Liver (tissue), 7 donors: ENCODE measurements at regions not wholly inside any gene's neighbourhood (a gene's known extent, or its start where the extent isn't known, plus 50 kb on each side); places are given as distances from the start of the nearest gene placed in this dataset.

Experiments
- DNase-seq: peaks from one replicate; pipeline ENCODE4 v3.0.0-alpha.2; 2017; ENCODE audit warnings: low spot score
- H3K27ac ChIP-seq, 2 donors: one replicate each; pipeline ENCODE4 v1.7.0; 2013; ENCODE audit warnings: inconsistent platforms in 2 of 2, low read length in 2 of 2, control low read depth in 1 of 2, low read depth in 1 of 2, mild to moderate bottlenecking in 1 of 2
- H3K27me3 ChIP-seq, 4 donors: one replicate each; pipeline versions ENCODE4 v1.6.1 to v1.7.0; 2013; ENCODE audit warnings: low read length in 3 of 4, inconsistent platforms in 1 of 4, mild to moderate bottlenecking in 1 of 4, moderate library complexity in 1 of 4; ENCODE audit not compliant: control insufficient read depth in 4 of 4, insufficient read depth in 4 of 4
- H3K36me3 ChIP-seq, 4 donors: one replicate each; pipeline versions ENCODE4 v1.6.1 to v1.7.0; 2013; ENCODE audit warnings: low read length in 3 of 4, mild to moderate bottlenecking in 3 of 4, low read depth in 1 of 4, moderate library complexity in 1 of 4; ENCODE audit not compliant: control insufficient read depth in 4 of 4, insufficient read depth in 3 of 4
- H3K4me1 ChIP-seq, 4 donors: one replicate each; pipeline versions ENCODE4 v1.6.1 to v1.7.0; 2013; ENCODE audit warnings: low read length in 3 of 4, mild to moderate bottlenecking in 3 of 4, moderate library complexity in 1 of 4; ENCODE audit not compliant: control insufficient read depth in 4 of 4, insufficient read depth in 4 of 4
- H3K4me3 ChIP-seq, 3 donors: one replicate each; pipeline versions ENCODE4 v1.6.1 to v1.7.0; 2013; ENCODE audit warnings: low read length in 3 of 3, control low read depth in 1 of 3, low read depth in 1 of 3, mild to moderate bottlenecking in 1 of 3
- H3K9ac ChIP-seq, 2 donors: one replicate each; pipeline ENCODE4 v1.7.0; 2013; ENCODE audit warnings: low read length in 2 of 2, mild to moderate bottlenecking in 2 of 2, moderate library complexity in 2 of 2, control low read depth in 1 of 2, low read depth in 1 of 2
- H3K9me3 ChIP-seq, 4 donors: one replicate each; pipeline versions ENCODE4 v1.6.1 to v1.7.0; 2013; ENCODE audit warnings: low read length in 3 of 4; ENCODE audit not compliant: control insufficient read depth in 4 of 4
- ATF3 ChIP-seq: IDR thresholded peaks from 2 replicates; pipeline ENCODE4 v1.6.1; 2016; ENCODE audit warnings: antibody characterized with exemption
- GABPA ChIP-seq, 2 donors: IDR thresholded peaks in 1 of 2; conservative IDR thresholded peaks in 1 of 2; 2 replicates each; pipeline ENCODE4 v1.6.1; 2016; ENCODE audit warnings: antibody characterized with exemption in 2 of 2, mild to moderate bottlenecking in 1 of 2, moderate library complexity in 1 of 2
- HNF4G ChIP-seq: IDR thresholded peaks from 2 replicates; pipeline ENCODE4 v1.6.1; 2016; ENCODE audit warnings: antibody characterized with exemption
- JUND ChIP-seq, 2 donors: IDR thresholded peaks; 2 replicates each; pipeline ENCODE4 v1.6.1; 2016; ENCODE audit warnings: antibody characterized with exemption in 2 of 2
- MAX ChIP-seq: IDR thresholded peaks from 2 replicates; pipeline ENCODE4 v1.6.1; 2016; ENCODE audit warnings: antibody characterized with exemption
- NR2F2 ChIP-seq: IDR thresholded peaks from 2 replicates; pipeline ENCODE4 v1.6.1; 2016; ENCODE audit warnings: antibody characterized with exemption
- SP1 ChIP-seq: IDR thresholded peaks from 2 replicates; pipeline ENCODE4 v1.6.1; 2018; ENCODE audit warnings: antibody characterized with exemption, mild to moderate bottlenecking
- TAF1 ChIP-seq: conservative IDR thresholded peaks from 2 replicates; pipeline ENCODE4 v1.6.1; 2016; ENCODE audit warnings: antibody characterized with exemption, mild to moderate bottlenecking
- WGBS: extraction: QIAGEN DNeasy Blood & Tissue Kit; methylation state at CpG from one replicate; pipeline ENCODE4 v1.1.7; 2013; 5-methylcytosine and 5-hydroxymethylcytosine counted together
- donor health status: healthy.
- donor health status: healthy.
- donor health status: healthy.
- donor health status: healthy.

- no peak for TF ChIP-seq GABPA (IDR thresholded peaks at IDR 0.05 in 1 of 2, conservative IDR thresholded peaks at IDR 0.05 in 1 of 2)
These were observed 58.6 kb upstream of the GLS start (continued) for GRCh38 chr2:190822043-190822442.

GRCh38 chr2:190827720-190828119 lies 52.9 kb upstream of the GLS start:
- H3K36me3 ChIP-seq = no peaks in the 10 kb centered on the region
- no peak for DNase-seq
- no peak overlapping the region for H3K4me3 ChIP-seq
- H3K27ac ChIP-seq = no peak overlapping the region
- WGBS = 89% methylated on average over 3 of the region's 3 CpGs
- H3K9ac ChIP-seq = no peak overlapping the region
- TF ChIP-seq JUND (IDR thresholded peaks at IDR 0.05) = no peak
- no peak for TF ChIP-seq TAF1
- TF ChIP-seq ATF3 = no peak
- TF ChIP-seq SP1 = no peak
- no peak for TF ChIP-seq MAX
- no peaks in the 10 kb centered on the region for H3K27me3 ChIP-seq
- H3K4me1 ChIP-seq = no peaks in the 10 kb centered on the region
- no peaks in the 10 kb centered on the region for H3K9me3 ChIP-seq

- DNase-seq = no peak
- Histone ChIP-seq H3K4me1 (no peaks in the 10 kb centered on the region), H3K27me3 (no peaks in the 10 kb centered on the region), H3K9me3 (no peaks in the 10 kb centered on the region), H3K4me3 (no peak overlapping the region), H3K9ac (no peak overlapping the region), H3K36me3 (no peaks in the 10 kb centered on the region), H3K27ac (no peak overlapping the region)
- 93% methylated on average over 1 of the region's 1 CpG for WGBS
- no peak for TF ChIP-seq NR2F2
- no peak for TF ChIP-seq SP1
- no peak for TF ChIP-seq TAF1
- TF ChIP-seq HNF4G = no peak
- TF ChIP-seq MAX = no peak
These were observed 51.0 kb upstream of the GLS start for GRCh38 chr2:190829642-190830041.
